Vagina (tissue), 2 donors: ENCODE measurements at regions not wholly inside any gene's neighbourhood (a gene's known extent, or its start where the extent isn't known, plus 50 kb on each side); places are given as distances from the start of the nearest gene placed in this dataset.

Experiments used
- POLR2A ChIP-seq, 2 donors: fragments of 450-650 bp; IDR thresholded peaks; one replicate each; pipeline ENCODE4 v1.6.1; 2017; ENCODE audit warnings: antibody characterized with exemption in 2 of 2, mild to moderate bottlenecking in 2 of 2, moderate library complexity in 2 of 2
- TF ChIP-seq, protein P1 (sequence below), 3 experiments: fragments of 450-650 bp in 2 of 3; fragments of 200-600 bp in 1 of 3; sonication (generic) in 1 of 3; IDR thresholded peaks; one replicate each; pipeline ENCODE4 v1.5.1; 2017 to 2019; ENCODE audit warnings: antibody characterized with exemption in 3 of 3, mild to moderate bottlenecking in 2 of 3, moderate library complexity in 2 of 3

DNA sequence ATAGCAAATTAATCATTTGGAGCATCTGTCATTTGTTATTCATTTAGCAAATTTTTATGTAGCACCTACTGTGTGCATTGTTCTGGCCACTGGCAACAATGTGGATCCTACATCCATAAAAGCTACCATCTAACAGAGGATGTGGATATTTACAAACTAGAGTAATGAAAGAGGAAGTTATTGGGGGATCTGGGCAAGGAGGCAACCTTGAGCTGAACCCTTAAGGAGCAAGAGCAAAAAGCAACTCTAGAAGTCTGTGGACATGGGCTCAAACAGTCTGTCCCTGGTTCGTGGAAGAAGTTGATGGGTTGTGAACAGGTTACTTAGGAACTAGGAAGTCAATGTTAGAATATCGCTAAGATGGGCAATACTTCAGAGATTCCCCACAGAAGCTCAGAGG lies 259.9 kb downstream of the SYK start:
- TF ChIP-seq POLR2A (IDR thresholded peaks at IDR 0.05), result no peak
- TF ChIP-seq, protein P1, sequence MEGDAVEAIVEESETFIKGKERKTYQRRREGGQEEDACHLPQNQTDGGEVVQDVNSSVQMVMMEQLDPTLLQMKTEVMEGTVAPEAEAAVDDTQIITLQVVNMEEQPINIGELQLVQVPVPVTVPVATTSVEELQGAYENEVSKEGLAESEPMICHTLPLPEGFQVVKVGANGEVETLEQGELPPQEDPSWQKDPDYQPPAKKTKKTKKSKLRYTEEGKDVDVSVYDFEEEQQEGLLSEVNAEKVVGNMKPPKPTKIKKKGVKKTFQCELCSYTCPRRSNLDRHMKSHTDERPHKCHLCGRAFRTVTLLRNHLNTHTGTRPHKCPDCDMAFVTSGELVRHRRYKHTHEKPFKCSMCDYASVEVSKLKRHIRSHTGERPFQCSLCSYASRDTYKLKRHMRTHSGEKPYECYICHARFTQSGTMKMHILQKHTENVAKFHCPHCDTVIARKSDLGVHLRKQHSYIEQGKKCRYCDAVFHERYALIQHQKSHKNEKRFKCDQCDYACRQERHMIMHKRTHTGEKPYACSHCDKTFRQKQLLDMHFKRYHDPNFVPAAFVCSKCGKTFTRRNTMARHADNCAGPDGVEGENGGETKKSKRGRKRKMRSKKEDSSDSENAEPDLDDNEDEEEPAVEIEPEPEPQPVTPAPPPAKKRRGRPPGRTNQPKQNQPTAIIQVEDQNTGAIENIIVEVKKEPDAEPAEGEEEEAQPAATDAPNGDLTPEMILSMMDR (IDR thresholded peaks at IDR 0.05), result no peak
